IPS-15b (cell line): ENCODE measurements at regions not wholly inside any gene's neighbourhood (a gene's known extent, or its start where the extent isn't known, plus 50 kb on each side); places are given as distances from the start of the nearest gene placed in this dataset.

ENCODE experiments used
- H3K27me3 ChIP-seq: one replicate; pipeline ENCODE4 v1.6.1; 2013; ENCODE audit warnings: low read length; ENCODE audit not compliant: control insufficient read depth, insufficient read depth
- H3K36me3 ChIP-seq: one replicate; pipeline ENCODE4 v1.6.1; 2013; ENCODE audit warnings: low read length; ENCODE audit not compliant: control insufficient read depth, insufficient read depth
- H3K4me1 ChIP-seq: one replicate; pipeline ENCODE4 v1.6.1; 2013; ENCODE audit warnings: mild to moderate bottlenecking, low read length; ENCODE audit not compliant: control insufficient read depth, insufficient read depth
- H3K4me3 ChIP-seq: one replicate; pipeline ENCODE4 v1.5.1; 2013; ENCODE audit warnings: low read depth, low read length
- H3K9ac ChIP-seq: one replicate; pipeline ENCODE4 v1.6.1; 2013; ENCODE audit warnings: low read depth, mild to moderate bottlenecking, low read length
- H3K9me3 ChIP-seq: one replicate; pipeline ENCODE4 v1.6.1; 2013; ENCODE audit warnings: mild to moderate bottlenecking, low read length; ENCODE audit not compliant: control insufficient read depth, insufficient read depth

GRCh38 chr7:86199881-86200614 lies 443.7 kb upstream of the GRM3 start:
- Histone ChIP-seq H3K9ac (no peak overlapping the region), H3K27me3 (no peaks in the 10 kb centered on the region), H3K36me3 (no peaks in the 10 kb centered on the region), H3K9me3 (peaks cover 4% of the 10 kb centered on the region), H3K4me1 (no peaks in the 10 kb centered on the region), H3K4me3 (no peak overlapping the region)

- H3K36me3 ChIP-seq: no peaks in the 10 kb centered on the region
- no peaks in the 10 kb centered on the region for H3K4me1 ChIP-seq
- no peaks in the 10 kb centered on the region for H3K9me3 ChIP-seq
- no peak overlapping the region for H3K4me3 ChIP-seq
- H3K9ac ChIP-seq: no peak overlapping the region
- H3K27me3 ChIP-seq: no peaks in the 10 kb centered on the region
These were observed 453.4 kb upstream of the GRM3 start for GRCh38 chr7:86190351-86190750.

GRCh38 chr7:86181474-86181873 lies 462.2 kb upstream of the GRM3 start:
- Histone ChIP-seq H3K4me3 (no peak overlapping the region), H3K9me3 (no peaks in the 10 kb centered on the region), H3K27me3 (no peaks in the 10 kb centered on the region), H3K9ac (no peak overlapping the region), H3K4me1 (no peaks in the 10 kb centered on the region), H3K36me3 (no peaks in the 10 kb centered on the region)

GRCh38 chr7:86164827-86165226 lies 478.9 kb upstream of the GRM3 start:
- Histone ChIP-seq H3K9ac (no peak overlapping the region), H3K36me3 (no peaks in the 10 kb centered on the region), H3K4me1 (no peaks in the 10 kb centered on the region), H3K4me3 (no peak overlapping the region), H3K9me3 (no peaks in the 10 kb centered on the region), H3K27me3 (no peaks in the 10 kb centered on the region)

- Histone ChIP-seq H3K9me3 (no peaks in the 10 kb centered on the region), H3K36me3 (no peaks in the 10 kb centered on the region), H3K4me1 (no peaks in the 10 kb centered on the region), H3K27me3 (no peaks in the 10 kb centered on the region), H3K9ac (no peak overlapping the region), H3K4me3 (no peak overlapping the region)
These were observed 485.6 kb upstream of the GRM3 start for GRCh38 chr7:86158111-86158510.

- H3K36me3 ChIP-seq: no peaks in the 10 kb centered on the region
- no peaks in the 10 kb centered on the region for H3K4me1 ChIP-seq
- H3K9me3 ChIP-seq: no peaks in the 10 kb centered on the region
- H3K9ac ChIP-seq: no peak overlapping the region
- no peaks in the 10 kb centered on the region for H3K27me3 ChIP-seq
- no peak overlapping the region for H3K4me3 ChIP-seq
These were observed 488.1 kb upstream of the GRM3 start for GRCh38 chr7:86155623-86156022.

- H3K9ac ChIP-seq: no peak overlapping the region
- no peaks in the 10 kb centered on the region for H3K36me3 ChIP-seq
- no peaks in the 10 kb centered on the region for H3K27me3 ChIP-seq
- H3K4me3 ChIP-seq: no peak overlapping the region
- H3K9me3 ChIP-seq: no peaks in the 10 kb centered on the region
- no peaks in the 10 kb centered on the region for H3K4me1 ChIP-seq
These were observed 490.8 kb upstream of the GRM3 start for GRCh38 chr7:86152926-86153325.

- no peak overlapping the region for H3K4me3 ChIP-seq
- no peaks in the 10 kb centered on the region for H3K9me3 ChIP-seq
- no peaks in the 10 kb centered on the region for H3K27me3 ChIP-seq
- no peaks in the 10 kb centered on the region for H3K36me3 ChIP-seq
- H3K4me1 ChIP-seq: no peaks in the 10 kb centered on the region
- no peak overlapping the region for H3K9ac ChIP-seq
These were observed 494.6 kb upstream of the GRM3 start for GRCh38 chr7:86149024-86149665.

GRCh38 chr7:86148501-86148900 lies 495.2 kb upstream of the GRM3 start:
- Histone ChIP-seq H3K4me3 (no peak overlapping the region), H3K9ac (no peak overlapping the region), H3K9me3 (no peaks in the 10 kb centered on the region), H3K4me1 (no peaks in the 10 kb centered on the region), H3K27me3 (no peaks in the 10 kb centered on the region), H3K36me3 (no peaks in the 10 kb centered on the region)

- H3K9me3 ChIP-seq: no peaks in the 10 kb centered on the region
- H3K4me1 ChIP-seq: no peaks in the 10 kb centered on the region
- H3K4me3 ChIP-seq: no peak overlapping the region
- H3K9ac ChIP-seq: no peak overlapping the region
- no peaks in the 10 kb centered on the region for H3K36me3 ChIP-seq
- no peaks in the 10 kb centered on the region for H3K27me3 ChIP-seq
These were observed 506.4 kb upstream of the GRM3 start for GRCh38 chr7:86137343-86137742.

GRCh38 chr7:86130268-86130667 lies 513.4 kb upstream of the GRM3 start:
- H3K36me3 ChIP-seq: no peaks in the 10 kb centered on the region
- no peaks in the 10 kb centered on the region for H3K9me3 ChIP-seq
- no peak overlapping the region for H3K9ac ChIP-seq
- no peaks in the 10 kb centered on the region for H3K4me1 ChIP-seq
- H3K27me3 ChIP-seq: no peaks in the 10 kb centered on the region
- no peak overlapping the region for H3K4me3 ChIP-seq

- Histone ChIP-seq H3K27me3 (no peaks in the 10 kb centered on the region), H3K4me1 (no peaks in the 10 kb centered on the region), H3K4me3 (no peak overlapping the region), H3K36me3 (no peaks in the 10 kb centered on the region), H3K9ac (no peak overlapping the region), H3K9me3 (no peaks in the 10 kb centered on the region)
These were observed 520.2 kb upstream of the GRM3 start for GRCh38 chr7:86123476-86123875.
